ENCODE measurements at regions not wholly inside any gene's neighbourhood (a gene's known extent, or its start where the extent isn't known, plus 50 kb on each side); places are given as distances from the start of the nearest gene placed in this dataset.

DNA sequence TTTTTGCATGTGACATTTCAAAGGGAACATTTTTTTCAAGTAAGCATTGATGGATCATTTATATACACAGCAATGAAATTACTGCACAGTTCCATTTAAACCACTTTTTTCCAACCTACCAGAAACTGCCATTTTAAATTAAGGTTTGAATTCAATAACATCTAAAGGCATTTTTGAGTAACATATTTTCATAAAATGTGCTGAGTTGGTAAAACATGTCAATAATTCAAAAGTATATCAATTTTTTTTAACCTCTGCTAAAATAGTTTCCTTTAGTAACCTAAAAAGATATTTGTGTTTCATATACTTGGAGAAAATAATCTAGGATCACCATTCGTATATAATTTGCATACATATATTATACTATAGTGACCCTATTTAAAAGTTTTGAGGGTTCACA, 355.1 kb upstream of the KCNMB2 start:
- TF ChIP-seq, protein P1, sequence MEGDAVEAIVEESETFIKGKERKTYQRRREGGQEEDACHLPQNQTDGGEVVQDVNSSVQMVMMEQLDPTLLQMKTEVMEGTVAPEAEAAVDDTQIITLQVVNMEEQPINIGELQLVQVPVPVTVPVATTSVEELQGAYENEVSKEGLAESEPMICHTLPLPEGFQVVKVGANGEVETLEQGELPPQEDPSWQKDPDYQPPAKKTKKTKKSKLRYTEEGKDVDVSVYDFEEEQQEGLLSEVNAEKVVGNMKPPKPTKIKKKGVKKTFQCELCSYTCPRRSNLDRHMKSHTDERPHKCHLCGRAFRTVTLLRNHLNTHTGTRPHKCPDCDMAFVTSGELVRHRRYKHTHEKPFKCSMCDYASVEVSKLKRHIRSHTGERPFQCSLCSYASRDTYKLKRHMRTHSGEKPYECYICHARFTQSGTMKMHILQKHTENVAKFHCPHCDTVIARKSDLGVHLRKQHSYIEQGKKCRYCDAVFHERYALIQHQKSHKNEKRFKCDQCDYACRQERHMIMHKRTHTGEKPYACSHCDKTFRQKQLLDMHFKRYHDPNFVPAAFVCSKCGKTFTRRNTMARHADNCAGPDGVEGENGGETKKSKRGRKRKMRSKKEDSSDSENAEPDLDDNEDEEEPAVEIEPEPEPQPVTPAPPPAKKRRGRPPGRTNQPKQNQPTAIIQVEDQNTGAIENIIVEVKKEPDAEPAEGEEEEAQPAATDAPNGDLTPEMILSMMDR (IDR thresholded peaks at IDR 0.05), result no peak
- no peak for TF ChIP-seq POLR2A (IDR thresholded peaks at IDR 0.05)

Measured in testis (tissue), 2 donors.